Right atrium auricular region (tissue), 2 donors: ENCODE measurements at regions not wholly inside any gene's neighbourhood (a gene's known extent, or its start where the extent isn't known, plus 50 kb on each side); places are given as distances from the start of the nearest gene placed in this dataset.
"Not testable (repeated sequence)": the region's sequence is repeated elsewhere in the genome, so short reads cannot be mapped to it uniquely, and the experiment has no call there.

Experiments used
- DNase-seq: peaks from one replicate; pipeline ENCODE4 v3.0.0-alpha.2; 2019; ENCODE audit warnings: low spot score
- H3K27ac ChIP-seq, 2 donors: fragments of 200-600 bp; sonication (generic); 1 replicate in 1 of 2; 2 replicates in 1 of 2; pipeline ENCODE4 v1.5.1; 2016 to 2019
- H3K27me3 ChIP-seq, 2 donors: fragments of 200-600 bp; sonication (generic); one replicate each; pipeline versions ENCODE4 v1.5.1 to v1.6.0; 2017 to 2019
- H3K36me3 ChIP-seq: fragments of 200-600 bp; sonication (generic); one replicate; pipeline ENCODE4 v1.5.1; 2016
- H3K4me1 ChIP-seq, 2 donors: fragments of 200-600 bp; sonication (generic); one replicate each; pipeline versions ENCODE4 v1.5.1 to v1.6.0; 2017 to 2019
- H3K4me3 ChIP-seq, 2 donors: fragments of 200-600 bp; sonication (generic); 1 replicate in 1 of 2; 2 replicates in 1 of 2; pipeline ENCODE4 v1.5.1; 2017 to 2019; ENCODE audit warnings: mild to moderate bottlenecking in 1 of 2, moderate library complexity in 1 of 2
- H3K9me3 ChIP-seq, 2 donors: fragments of 200-600 bp; sonication (generic); one replicate each; pipeline ENCODE4 v1.5.1; 2019
- CTCF ChIP-seq, 2 donors: fragments of 200-600 bp; sonication (generic); IDR thresholded peaks; one replicate each; pipeline ENCODE4 v1.5.1; 2019; ENCODE audit warnings: antibody characterized with exemption in 2 of 2

GRCh38 chr2:107737756-107738155 lies 88.9 kb upstream of the RGPD4 start:
- H3K27ac ChIP-seq, result no peak overlapping the region
- H3K27me3 ChIP-seq, result no peaks in the 10 kb centered on the region

GRCh38 chr2:107738266-107738665 lies 88.4 kb upstream of the RGPD4 start:
- no peak overlapping the region for H3K27ac ChIP-seq
- TF ChIP-seq CTCF (IDR thresholded peaks at IDR 0.05), result no peak
- no peak for DNase-seq

More at GRCh38 chr2:107737756-107738155, 88.9 kb upstream of the RGPD4 start:
- no peaks in the 10 kb centered on the region for H3K4me1 ChIP-seq
- H3K9me3 ChIP-seq, result no peaks in the 10 kb centered on the region
- no peaks in the 10 kb centered on the region for H3K36me3 ChIP-seq
- no peak overlapping the region for H3K4me3 ChIP-seq
- no peak for TF ChIP-seq CTCF (IDR thresholded peaks at IDR 0.05)
- DNase-seq, result no peak

GRCh38 chr2:107740300-107740699 lies 86.4 kb upstream of the RGPD4 start:
- H3K27me3 ChIP-seq, result no peaks in the 10 kb centered on the region
- no peak overlapping the region for H3K27ac ChIP-seq
- H3K9me3 ChIP-seq, result no peaks in the 10 kb centered on the region
- H3K4me3 ChIP-seq, result no peak overlapping the region
- no peak for DNase-seq
- no peak for TF ChIP-seq CTCF (IDR thresholded peaks at IDR 0.05)
- H3K4me1 ChIP-seq, result no peaks in the 10 kb centered on the region
- H3K36me3 ChIP-seq, result no peaks in the 10 kb centered on the region

More at GRCh38 chr2:107738266-107738665, 88.4 kb upstream of the RGPD4 start:
- no peaks in the 10 kb centered on the region for H3K27me3 ChIP-seq
- no peaks in the 10 kb centered on the region for H3K4me1 ChIP-seq
- H3K9me3 ChIP-seq, result no peaks in the 10 kb centered on the region
- no peak overlapping the region for H3K4me3 ChIP-seq
- H3K36me3 ChIP-seq, result no peaks in the 10 kb centered on the region

GRCh38 chr2:107742460-107743027 lies 84.1 kb upstream of the RGPD4 start:
- Histone ChIP-seq H3K9me3 (no peaks in the 10 kb centered on the region), H3K36me3 (no peaks in the 10 kb centered on the region), H3K4me3 (no peak overlapping the region), H3K27ac (no peak overlapping the region), H3K27me3 (no peaks in the 10 kb centered on the region), H3K4me1 (no peaks in the 10 kb centered on the region)
- no peak for DNase-seq
- TF ChIP-seq CTCF (IDR thresholded peaks at IDR 0.05), result no peak

- no peaks in the 10 kb centered on the region for H3K9me3 ChIP-seq
- no peak for TF ChIP-seq CTCF (IDR thresholded peaks at IDR 0.05)
- no peak for DNase-seq
- no peaks in the 10 kb centered on the region for H3K36me3 ChIP-seq
- no peak overlapping the region for H3K4me3 ChIP-seq
- no peaks in the 10 kb centered on the region for H3K4me1 ChIP-seq
- no peak overlapping the region for H3K27ac ChIP-seq
- H3K27me3 ChIP-seq, result no peaks in the 10 kb centered on the region
Observed at GRCh38 chr2:107743274-107743673, 83.4 kb upstream of the RGPD4 start.

GRCh38 chr2:107745100-107745499 lies 81.6 kb upstream of the RGPD4 start:
- no peak overlapping the region for H3K27ac ChIP-seq
- H3K4me3 ChIP-seq, result no peak overlapping the region
- no peak for DNase-seq
- H3K36me3 ChIP-seq, result no peaks in the 10 kb centered on the region
- no peaks in the 10 kb centered on the region for H3K9me3 ChIP-seq
- TF ChIP-seq CTCF (IDR thresholded peaks at IDR 0.05), result no peak
- no peaks in the 10 kb centered on the region for H3K27me3 ChIP-seq
- H3K4me1 ChIP-seq, result no peaks in the 10 kb centered on the region

GRCh38 chr2:107746552-107747198 lies 80.0 kb upstream of the RGPD4 start:
- not testable (repeated sequence) for H3K4me3 ChIP-seq, H3K27ac ChIP-seq, H3K9me3 ChIP-seq, H3K36me3 ChIP-seq, H3K4me1 ChIP-seq, H3K27me3 ChIP-seq, DNase-seq

GRCh38 chr2:107747199-107747963 lies 79.3 kb upstream of the RGPD4 start:
- H3K36me3 ChIP-seq, result not testable (repeated sequence)

More at GRCh38 chr2:107747199-107747963, 79.3 kb upstream of the RGPD4 start:
- not testable (repeated sequence) for H3K27me3 ChIP-seq, H3K9me3 ChIP-seq, H3K4me3 ChIP-seq, DNase-seq, H3K4me1 ChIP-seq, H3K27ac ChIP-seq
